Neural cell (in vitro differentiated cells): ENCODE measurements at regions not wholly inside any gene's neighbourhood (a gene's known extent, or its start where the extent isn't known, plus 50 kb on each side); places are given as distances from the start of the nearest gene placed in this dataset.

Experiments used
- H2AFZ ChIP-seq: fragments of 200-600, 300-800 bp; sonication (generic), shearing (Covaris generic); 2 replicates; pipeline ENCODE4 v1.6.0; 2014; ENCODE audit warnings: low read depth, mild to moderate bottlenecking, antibody characterized with exemption, low read length, moderate library complexity
- H3F3A ChIP-seq: fragments of 200-600 bp; shearing (Covaris generic); 2 replicates; pipeline ENCODE4 v1.6.1; 2016; ENCODE audit warnings: mild to moderate bottlenecking, moderate library complexity, mixed read lengths, antibody characterized with exemption, low read length; ENCODE audit not compliant: insufficient read depth, poor library complexity, severe bottlenecking
- H3K27ac ChIP-seq: fragments of 200-600, 300-800 bp; sonication (generic), shearing (Covaris generic); 2 replicates; pipeline ENCODE4 v1.5.1; 2014; ENCODE audit warnings: mild to moderate bottlenecking, low read length, moderate library complexity
- H3K27me3 ChIP-seq: fragments of 300-800, 200-600 bp; sonication (generic), shearing (Covaris generic); 2 replicates; pipeline ENCODE4 v1.6.0; 2014; ENCODE audit warnings: mild to moderate bottlenecking, low read depth, low read length, moderate library complexity; ENCODE audit not compliant: insufficient read depth
- H3K36me3 ChIP-seq: fragments of 300-800, 200-600 bp; sonication (generic), shearing (Covaris generic); 2 replicates; pipeline ENCODE4 v1.5.1; 2014; ENCODE audit warnings: mild to moderate bottlenecking, antibody characterized with exemption, low read length, moderate library complexity; ENCODE audit not compliant: insufficient read depth
- H3K4me2 ChIP-seq: fragments of 300-800, 200-600 bp; sonication (generic), shearing (Covaris generic); 2 replicates; pipeline ENCODE4 v1.6.0; 2014; ENCODE audit warnings: mild to moderate bottlenecking, low read length
- H3K4me3 ChIP-seq: fragments of 300-800, 200-600 bp; sonication (generic), shearing (Covaris generic); 2 replicates; pipeline ENCODE4 v1.5.1; 2014; ENCODE audit warnings: mild to moderate bottlenecking, low read length, moderate library complexity
- H3K79me2 ChIP-seq: fragments of 200-600 bp; shearing (Covaris generic); replicated peaks from 2 replicates; pipeline ENCODE4 v1.6.0; 2014; ENCODE audit warnings: mild to moderate bottlenecking, low read length, moderate library complexity; ENCODE audit not compliant: insufficient read depth
- H3K9ac ChIP-seq: fragments of 300-800, 200-600 bp; sonication (generic), shearing (Covaris generic); 2 replicates; pipeline ENCODE4 v1.6.1; 2016; ENCODE audit warnings: mild to moderate bottlenecking, low read length, mixed read lengths
- H3K9me2 ChIP-seq: fragments of 200-600 bp; shearing (Covaris generic); 2 replicates; pipeline ENCODE4 v1.6.1; 2016; ENCODE audit warnings: mild to moderate bottlenecking, low read length, mixed read lengths; ENCODE audit not compliant: insufficient read depth
- H3K9me3 ChIP-seq: fragments of 200-600, 300-800 bp; sonication (generic), shearing (Covaris generic); 2 replicates; pipeline ENCODE4 v1.6.1; 2016; ENCODE audit warnings: mild to moderate bottlenecking, mixed run types, low read length, moderate library complexity, mixed read lengths
- H4K20me1 ChIP-seq: fragments of 200-600 bp; shearing (Covaris generic); 2 replicates; pipeline ENCODE4 v1.6.1; 2016; ENCODE audit warnings: mild to moderate bottlenecking, mixed run types; ENCODE audit not compliant: insufficient read depth
- CTCF ChIP-seq: fragments of 450-650 bp; IDR thresholded peaks from 2 replicates; pipeline ENCODE4 v1.5.1; 2014; ENCODE audit warnings: antibody characterized with exemption, mild to moderate bottlenecking, moderate library complexity; ENCODE audit not compliant: poor library complexity, severe bottlenecking
- EP300 ChIP-seq: fragments of 450-650 bp; conservative IDR thresholded peaks from 2 replicates; pipeline ENCODE4 v1.6.1; 2014; ENCODE audit warnings: antibody characterized with exemption, mild to moderate bottlenecking, moderate library complexity; ENCODE audit not compliant: poor library complexity, severe bottlenecking
- EZH2 ChIP-seq: fragments of 200-600, 300-800 bp; shearing (Covaris generic), sonication (generic); IDR thresholded peaks from 2 replicates; pipeline ENCODE4 v1.6.1; 2014; ENCODE audit warnings: antibody characterized with exemption, low read length, borderline replicate concordance, mild to moderate bottlenecking; ENCODE audit not compliant: insufficient read depth, poor library complexity, severe bottlenecking
- MXI1 ChIP-seq: fragments of 450-650 bp; conservative IDR thresholded peaks from 2 replicates; pipeline ENCODE4 v1.6.1; 2014; ENCODE audit warnings: antibody characterized with exemption, mild to moderate bottlenecking; ENCODE audit not compliant: poor library complexity, severe bottlenecking
- POLR2AphosphoS5 ChIP-seq: IDR thresholded peaks from 2 replicates; pipeline ENCODE4 v1.6.1; 2012
- RAD21 ChIP-seq: fragments of 450-650 bp; conservative IDR thresholded peaks from 2 replicates; pipeline ENCODE4 v1.6.1; 2014; ENCODE audit warnings: antibody characterized with exemption, mild to moderate bottlenecking, moderate library complexity
- SMC3 ChIP-seq: fragments of 450-650 bp; conservative IDR thresholded peaks from 2 replicates; pipeline ENCODE4 v1.6.1; 2014; ENCODE audit warnings: antibody characterized with exemption, mild to moderate bottlenecking, moderate library complexity; ENCODE audit not compliant: poor library complexity
- TAF1 ChIP-seq: IDR thresholded peaks from 2 replicates; pipeline ENCODE4 v1.6.1; 2012; ENCODE audit warnings: low read depth
- TF ChIP-seq, protein P1 (sequence below): IDR thresholded peaks from 2 replicates; pipeline ENCODE4 v1.6.1; 2012; ENCODE audit warnings: borderline replicate concordance

- H3K36me3 ChIP-seq: no peaks in the 10 kb centered on the region
- no peaks in the 10 kb centered on the region for H3K27me3 ChIP-seq
- H4K20me1 ChIP-seq: no peaks in the 10 kb centered on the region
- H3K4me2 ChIP-seq: no peak overlapping the region
- H3F3A ChIP-seq: no peaks in the 10 kb centered on the region
- no peaks in the 10 kb centered on the region for H3K79me2 ChIP-seq
- no peaks in the 10 kb centered on the region for H3K9me3 ChIP-seq
- no peak overlapping the region for H3K4me3 ChIP-seq
- H3K9me2 ChIP-seq: no peaks in the 10 kb centered on the region
- H3K9ac ChIP-seq: no peak overlapping the region
- H3K27ac ChIP-seq: no peak overlapping the region
- no peak overlapping the region for H2AFZ ChIP-seq
- no peak for TF ChIP-seq CTCF
- no peak for TF ChIP-seq MXI1
- TF ChIP-seq EP300: no peak
- no peak for TF ChIP-seq POLR2AphosphoS5
- no peak for TF ChIP-seq TAF1
- TF ChIP-seq RAD21: no peak
- no peak for TF ChIP-seq EZH2
- TF ChIP-seq, protein P1, sequence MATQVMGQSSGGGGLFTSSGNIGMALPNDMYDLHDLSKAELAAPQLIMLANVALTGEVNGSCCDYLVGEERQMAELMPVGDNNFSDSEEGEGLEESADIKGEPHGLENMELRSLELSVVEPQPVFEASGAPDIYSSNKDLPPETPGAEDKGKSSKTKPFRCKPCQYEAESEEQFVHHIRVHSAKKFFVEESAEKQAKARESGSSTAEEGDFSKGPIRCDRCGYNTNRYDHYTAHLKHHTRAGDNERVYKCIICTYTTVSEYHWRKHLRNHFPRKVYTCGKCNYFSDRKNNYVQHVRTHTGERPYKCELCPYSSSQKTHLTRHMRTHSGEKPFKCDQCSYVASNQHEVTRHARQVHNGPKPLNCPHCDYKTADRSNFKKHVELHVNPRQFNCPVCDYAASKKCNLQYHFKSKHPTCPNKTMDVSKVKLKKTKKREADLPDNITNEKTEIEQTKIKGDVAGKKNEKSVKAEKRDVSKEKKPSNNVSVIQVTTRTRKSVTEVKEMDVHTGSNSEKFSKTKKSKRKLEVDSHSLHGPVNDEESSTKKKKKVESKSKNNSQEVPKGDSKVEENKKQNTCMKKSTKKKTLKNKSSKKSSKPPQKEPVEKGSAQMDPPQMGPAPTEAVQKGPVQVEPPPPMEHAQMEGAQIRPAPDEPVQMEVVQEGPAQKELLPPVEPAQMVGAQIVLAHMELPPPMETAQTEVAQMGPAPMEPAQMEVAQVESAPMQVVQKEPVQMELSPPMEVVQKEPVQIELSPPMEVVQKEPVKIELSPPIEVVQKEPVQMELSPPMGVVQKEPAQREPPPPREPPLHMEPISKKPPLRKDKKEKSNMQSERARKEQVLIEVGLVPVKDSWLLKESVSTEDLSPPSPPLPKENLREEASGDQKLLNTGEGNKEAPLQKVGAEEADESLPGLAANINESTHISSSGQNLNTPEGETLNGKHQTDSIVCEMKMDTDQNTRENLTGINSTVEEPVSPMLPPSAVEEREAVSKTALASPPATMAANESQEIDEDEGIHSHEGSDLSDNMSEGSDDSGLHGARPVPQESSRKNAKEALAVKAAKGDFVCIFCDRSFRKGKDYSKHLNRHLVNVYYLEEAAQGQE: no peak
- TF ChIP-seq SMC3: no peak
These were observed 127.7 kb upstream of the KAZN start for GRCh38 chr1:14470802-14471201.

GRCh38 chr1:14474856-14475255, 123.6 kb upstream of the KAZN start:
- H3K9me2 ChIP-seq: no peaks in the 10 kb centered on the region
- no peak overlapping the region for H3K4me3 ChIP-seq
- no peaks in the 10 kb centered on the region for H3K27me3 ChIP-seq
- no peak overlapping the region for H3K9ac ChIP-seq
- no peak overlapping the region for H3K4me2 ChIP-seq
- H4K20me1 ChIP-seq: no peaks in the 10 kb centered on the region
- no peak for TF ChIP-seq RAD21
- no peak for TF ChIP-seq TAF1
- TF ChIP-seq EZH2: no peak
- no peak for TF ChIP-seq CTCF
- no peak for TF ChIP-seq POLR2AphosphoS5
- no peak for TF ChIP-seq EP300
- TF ChIP-seq, protein P1: no peak
- no peak for TF ChIP-seq SMC3
- no peak for TF ChIP-seq MXI1
- H2AFZ ChIP-seq: no peak overlapping the region
- no peaks in the 10 kb centered on the region for H3K36me3 ChIP-seq
- no peak overlapping the region for H3K27ac ChIP-seq
- H3F3A ChIP-seq: no peaks in the 10 kb centered on the region
- H3K9me3 ChIP-seq: no peaks in the 10 kb centered on the region
- H3K79me2 ChIP-seq: no peaks in the 10 kb centered on the region
